ENCODE measurements at regions not wholly inside any gene's neighbourhood (a gene's known extent, or its start where the extent isn't known, plus 50 kb on each side); places are given as distances from the start of the nearest gene placed in this dataset.
"Not testable (repeated sequence)": the region's sequence is repeated elsewhere in the genome, so short reads cannot be mapped to it uniquely, and the experiment has no call there.

DNA sequence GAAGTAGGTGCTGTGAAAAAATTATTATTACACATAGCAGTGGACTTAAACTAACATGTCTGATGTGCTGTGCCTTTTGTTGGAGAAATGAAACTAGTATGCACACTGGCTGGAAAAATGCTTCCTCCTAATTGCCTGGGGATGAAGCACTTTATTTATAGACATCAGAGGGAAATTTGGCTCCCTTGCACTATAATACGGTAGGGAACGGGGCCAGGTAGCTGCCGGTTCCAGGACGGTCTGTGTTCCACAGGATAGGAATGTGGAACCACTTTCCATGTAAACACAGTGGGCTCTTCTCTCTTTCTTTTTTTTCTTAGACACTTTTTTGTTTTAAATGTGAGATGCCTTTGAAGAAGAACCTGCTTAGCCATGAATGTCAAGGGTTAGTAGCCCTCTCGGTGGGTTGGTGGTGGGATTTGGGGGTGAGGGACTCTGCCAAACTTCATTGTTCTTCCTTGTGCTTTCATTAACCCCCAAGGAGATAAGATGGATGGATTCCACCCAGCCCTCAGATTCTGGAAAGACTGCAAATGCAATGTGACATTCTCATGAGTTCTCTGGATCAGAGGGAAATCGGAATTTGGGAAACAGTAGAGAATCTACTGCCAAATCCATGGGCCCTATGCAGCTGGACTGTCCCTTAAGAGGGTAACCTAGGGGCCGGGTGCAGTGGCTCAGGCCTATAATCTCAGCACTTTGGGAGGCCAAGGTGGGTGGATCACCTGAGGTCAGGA, 58.0 kb upstream of the GSC start:
- TF ChIP-seq, protein P1, sequence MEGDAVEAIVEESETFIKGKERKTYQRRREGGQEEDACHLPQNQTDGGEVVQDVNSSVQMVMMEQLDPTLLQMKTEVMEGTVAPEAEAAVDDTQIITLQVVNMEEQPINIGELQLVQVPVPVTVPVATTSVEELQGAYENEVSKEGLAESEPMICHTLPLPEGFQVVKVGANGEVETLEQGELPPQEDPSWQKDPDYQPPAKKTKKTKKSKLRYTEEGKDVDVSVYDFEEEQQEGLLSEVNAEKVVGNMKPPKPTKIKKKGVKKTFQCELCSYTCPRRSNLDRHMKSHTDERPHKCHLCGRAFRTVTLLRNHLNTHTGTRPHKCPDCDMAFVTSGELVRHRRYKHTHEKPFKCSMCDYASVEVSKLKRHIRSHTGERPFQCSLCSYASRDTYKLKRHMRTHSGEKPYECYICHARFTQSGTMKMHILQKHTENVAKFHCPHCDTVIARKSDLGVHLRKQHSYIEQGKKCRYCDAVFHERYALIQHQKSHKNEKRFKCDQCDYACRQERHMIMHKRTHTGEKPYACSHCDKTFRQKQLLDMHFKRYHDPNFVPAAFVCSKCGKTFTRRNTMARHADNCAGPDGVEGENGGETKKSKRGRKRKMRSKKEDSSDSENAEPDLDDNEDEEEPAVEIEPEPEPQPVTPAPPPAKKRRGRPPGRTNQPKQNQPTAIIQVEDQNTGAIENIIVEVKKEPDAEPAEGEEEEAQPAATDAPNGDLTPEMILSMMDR (IDR thresholded peaks at IDR 0.05; ENCODE audit: insufficient read depth, missing control alignments): no peak

DNA sequence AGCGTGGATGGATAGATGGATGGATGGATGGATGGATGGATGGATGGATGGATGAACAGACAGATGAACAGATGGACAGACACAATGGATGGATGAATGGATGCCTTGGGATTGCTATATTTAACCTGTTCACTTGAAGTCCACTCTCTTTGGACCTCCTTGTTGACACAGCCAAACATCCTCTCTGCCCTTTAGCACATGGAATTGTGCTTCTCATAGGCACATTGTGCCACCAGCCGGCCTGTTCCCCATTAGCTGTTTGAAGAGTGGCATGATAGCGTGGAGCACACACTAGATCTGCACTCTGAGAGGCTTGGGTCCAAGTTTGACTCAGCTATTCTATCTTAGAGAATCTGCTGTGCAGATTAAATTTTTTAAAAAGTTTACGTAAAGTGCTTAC, 56.9 kb upstream of the GSC start:
- DNase-seq (ENCODE audit: insufficient read length, low spot score): no peak
- no peak for FAIRE-seq
- TF ChIP-seq, protein P1 (IDR thresholded peaks at IDR 0.05; ENCODE audit: insufficient read depth, missing control alignments): no peak

More for the DNA sequence above, 58.0 kb upstream of the GSC start:
- DNase-seq (ENCODE audit: insufficient read length, low spot score) (no peak), FAIRE-seq (no peak)

DNA sequence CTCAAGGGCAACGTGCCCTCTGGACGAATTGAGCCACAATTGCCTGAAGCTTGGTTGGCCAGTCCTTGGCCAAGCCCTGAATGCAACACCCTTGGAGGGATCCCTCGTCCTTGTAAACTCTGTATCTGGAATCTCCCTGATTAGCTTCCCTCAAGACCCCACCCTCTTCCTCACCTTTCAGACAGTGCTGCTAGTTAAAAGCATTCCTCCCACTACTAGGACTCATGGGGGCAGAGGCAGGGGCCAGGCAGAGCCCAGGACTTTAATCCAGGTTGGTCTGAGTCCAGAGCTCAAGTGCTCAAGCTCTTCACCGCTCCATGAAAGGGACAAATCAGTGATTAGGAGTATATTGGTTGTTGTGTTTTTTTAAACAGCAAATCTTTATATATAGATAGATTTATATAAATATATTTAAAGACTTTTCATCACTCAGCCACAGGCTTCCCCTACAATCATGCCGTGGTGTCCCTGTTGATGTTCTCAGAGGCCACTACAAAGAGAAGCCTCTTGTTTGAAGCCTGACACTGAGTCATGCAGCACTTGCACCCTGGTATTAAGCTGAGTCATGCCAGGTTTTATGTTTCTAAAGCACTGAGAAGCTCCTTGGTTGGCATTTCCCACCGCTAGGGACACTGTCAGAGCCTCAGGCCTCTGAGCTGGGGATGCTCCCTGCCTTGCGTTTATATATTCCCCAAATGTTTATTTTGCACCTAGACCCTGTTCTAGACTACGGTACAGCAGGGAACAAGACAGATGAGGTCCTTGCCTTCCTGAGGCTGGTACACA, 53.8 kb upstream of the GSC start:
- no peak for FAIRE-seq
- no peak for DNase-seq (ENCODE audit: insufficient read length, low spot score)
- TF ChIP-seq, protein P1 (IDR thresholded peaks at IDR 0.05; ENCODE audit: insufficient read depth, missing control alignments): no peak

DNA sequence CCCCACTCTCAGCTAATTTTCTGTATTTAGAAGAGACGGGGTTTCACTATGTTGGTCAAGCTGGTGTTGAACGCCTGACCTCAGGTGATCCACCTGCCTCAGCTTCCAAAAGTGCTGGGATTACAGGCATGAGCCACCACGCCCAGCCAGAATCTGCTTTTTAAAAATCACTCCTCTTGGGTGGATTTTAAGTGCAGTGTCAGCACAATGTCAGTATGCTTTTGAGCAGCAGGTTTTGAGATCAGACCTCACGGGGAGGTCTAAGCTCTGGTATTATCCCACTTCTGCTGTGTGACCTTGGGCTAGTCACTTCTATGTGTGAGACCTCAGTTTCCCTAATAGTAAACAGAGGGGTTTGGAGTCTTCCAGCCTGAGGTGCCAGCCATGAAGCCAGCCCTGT, 51.8 kb upstream of the GSC start:
- no peak for DNase-seq (ENCODE audit: insufficient read length, low spot score)
- TF ChIP-seq, protein P1 (IDR thresholded peaks at IDR 0.05; ENCODE audit: insufficient read depth, missing control alignments): no peak
- no peak for FAIRE-seq

DNA sequence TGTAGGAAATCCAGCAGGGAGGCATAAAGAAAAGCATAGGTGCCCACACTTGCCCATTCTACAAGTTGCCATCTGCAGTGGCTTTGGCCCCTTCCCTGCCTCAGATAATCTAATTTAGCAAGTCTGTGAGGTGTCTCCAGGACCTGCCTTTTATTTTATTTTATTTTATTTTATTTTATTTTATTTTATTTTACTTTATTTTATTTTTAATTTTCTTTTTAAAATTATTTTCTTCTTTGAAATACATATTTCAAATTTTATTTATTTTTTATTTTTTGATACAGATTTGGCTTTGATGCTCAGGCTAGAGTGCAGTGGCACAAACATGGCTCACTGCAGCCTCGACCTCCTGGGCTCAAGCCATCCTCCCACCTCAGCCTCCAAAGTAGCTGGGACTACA, 51.0 kb upstream of the GSC start:
- not testable (repeated sequence) for DNase-seq (ENCODE audit: insufficient read length, low spot score); FAIRE-seq

All from D721Med (cell line).